AG04450 (cell line): ENCODE measurements at regions not wholly inside any gene's neighbourhood (a gene's known extent, or its start where the extent isn't known, plus 50 kb on each side); places are given as distances from the start of the nearest gene placed in this dataset.

ENCODE experiments used
- CTCF ChIA-PET: fragments of 300-600, 350-600 bp; formaldehyde crosslinking; extraction: SDS; loops from one replicate; lab custom pipeline; 2022; ENCODE audit warnings: antibody characterized with exemption, inconsistent platforms; lab: Charles Lee
- POLR2A ChIA-PET: fragments of 350-600 bp; formaldehyde crosslinking; extraction: SDS; loops from one replicate; lab custom pipeline; 2021; ENCODE audit warnings: antibody characterized with exemption, inconsistent platforms; lab: Yijun Ruan, JAX
- DNase-seq: peaks from one replicate; pipeline ENCODE4 v3.0.0-alpha.2; 2011; ENCODE audit warnings: low read depth, low spot score
- H3K27ac ChIP-seq: one replicate; pipeline ENCODE4 v1.5.1; 2012; ENCODE audit warnings: low read depth, low read length, control low read depth
- H3K27me3 ChIP-seq: one replicate; pipeline ENCODE4 v1.6.0; 2012; ENCODE audit warnings: low read length; ENCODE audit not compliant: control insufficient read depth, insufficient read depth
- H3K4me3 ChIP-seq: 2 replicates; pipeline ENCODE4 v1.5.1; 2011; ENCODE audit warnings: mild to moderate bottlenecking, low read depth, low read length, control low read depth
- H3K9me3 ChIP-seq: 2 replicates; pipeline ENCODE4 v1.5.1; 2012; ENCODE audit warnings: low read length; ENCODE audit not compliant: control insufficient read depth, insufficient read depth
- CTCF ChIP-seq: IDR thresholded peaks from 2 replicates; pipeline ENCODE4 v1.5.1; 2011; ENCODE audit warnings: low read depth, low read length, control low read depth, inconsistent platforms

GRCh38 chr2:59627599-59627998 lies 925.9 kb downstream of the BCL11A start:
- Histone ChIP-seq H3K4me3 (no peak overlapping the region), H3K27me3 (no peaks in the 10 kb centered on the region), H3K9me3 (no peaks in the 10 kb centered on the region), H3K27ac (no peak overlapping the region)
- CTCF ChIA-PET = no interaction called here
- POLR2A ChIA-PET = no interaction called here
- no peak for DNase-seq
- TF ChIP-seq CTCF = no peak

GRCh38 chr2:59622599-59623308 lies 930.7 kb downstream of the BCL11A start:
- Histone ChIP-seq H3K27ac (no peak overlapping the region), H3K4me3 (no peak overlapping the region), H3K9me3 (peaks cover 3% of the 10 kb centered on the region; the same call in 1 of the 2 replicates), H3K27me3 (no peaks in the 10 kb centered on the region)
- no peak for TF ChIP-seq CTCF
- DNase-seq = no peak
- POLR2A ChIA-PET = no interaction called here
- CTCF ChIA-PET = no interaction called here

- POLR2A ChIA-PET = no interaction called here
- no peak for DNase-seq
- TF ChIP-seq CTCF = no peak
- CTCF ChIA-PET = no interaction called here
- Histone ChIP-seq H3K27me3 (no peaks in the 10 kb centered on the region), H3K9me3 (peaks cover 8% of the 10 kb centered on the region; the same call in 1 of the 2 replicates), H3K4me3 (no peak overlapping the region), H3K27ac (no peak overlapping the region)
These were observed 949.3 kb downstream of the BCL11A start for GRCh38 chr2:59604123-59604522.

- no peak overlapping the region for H3K4me3 ChIP-seq
- H3K9me3 ChIP-seq = no peaks in the 10 kb centered on the region; the same call in 1 of the 2 replicates
- DNase-seq = no peak
- no peak for TF ChIP-seq CTCF
- no peak overlapping the region for H3K27ac ChIP-seq
- CTCF ChIA-PET = no interaction called here
- no peaks in the 10 kb centered on the region for H3K27me3 ChIP-seq
- POLR2A ChIA-PET = no interaction called here
These were observed 958.7 kb downstream of the BCL11A start for GRCh38 chr2:59594671-59595222.

- CTCF ChIA-PET = no interaction called here
- Histone ChIP-seq H3K27ac (no peak overlapping the region), H3K9me3 (no peaks in the 10 kb centered on the region; the same call in 1 of the 2 replicates), H3K4me3 (no peak overlapping the region), H3K27me3 (no peaks in the 10 kb centered on the region)
- DNase-seq = no peak
- no peak for TF ChIP-seq CTCF
- POLR2A ChIA-PET = no interaction called here
These were observed 962.7 kb downstream of the BCL11A start for GRCh38 chr2:59590798-59591197.
